WI38 (cell line): ENCODE measurements at regions not wholly inside any gene's neighbourhood (a gene's known extent, or its start where the extent isn't known, plus 50 kb on each side); places are given as distances from the start of the nearest gene placed in this dataset.

Experiments
- H3K4me3 ChIP-seq: 2 replicates; pipeline ENCODE4 v1.5.1; 2011; ENCODE audit warnings: low read depth, mild to moderate bottlenecking, control low read depth, low read length
- TF ChIP-seq, protein P1 (sequence below): IDR thresholded peaks from 2 replicates; pipeline ENCODE4 v1.5.1; 2012; ENCODE audit warnings: low read depth, mild to moderate bottlenecking, control low read depth, low read length

DNA sequence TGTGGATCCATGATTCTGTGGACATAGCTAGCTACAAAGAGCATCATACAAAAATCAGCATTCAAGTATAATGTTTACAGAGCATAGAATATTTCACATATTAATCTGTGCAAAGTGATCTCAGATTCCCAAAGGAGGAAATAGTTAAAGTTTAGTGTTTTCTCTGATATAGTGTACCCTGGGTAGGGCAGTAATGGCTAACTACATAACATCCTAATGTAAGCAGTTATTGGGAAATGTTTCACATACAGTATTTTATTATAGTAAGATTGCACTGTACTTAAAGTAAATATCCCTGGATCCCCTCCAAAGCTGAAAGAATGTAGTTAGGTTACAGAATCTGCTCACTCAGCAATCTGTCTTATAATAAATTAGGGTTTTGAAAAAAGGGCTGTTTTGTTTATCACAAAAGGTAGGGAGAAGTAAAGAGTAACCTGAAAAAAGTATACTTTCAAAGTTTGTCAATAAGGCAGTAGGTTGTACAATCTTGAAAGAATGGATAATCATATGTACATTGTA, 52.5 kb upstream of the SMARCA2 start:
- no peak overlapping the region for H3K4me3 ChIP-seq
- TF ChIP-seq, protein P1, sequence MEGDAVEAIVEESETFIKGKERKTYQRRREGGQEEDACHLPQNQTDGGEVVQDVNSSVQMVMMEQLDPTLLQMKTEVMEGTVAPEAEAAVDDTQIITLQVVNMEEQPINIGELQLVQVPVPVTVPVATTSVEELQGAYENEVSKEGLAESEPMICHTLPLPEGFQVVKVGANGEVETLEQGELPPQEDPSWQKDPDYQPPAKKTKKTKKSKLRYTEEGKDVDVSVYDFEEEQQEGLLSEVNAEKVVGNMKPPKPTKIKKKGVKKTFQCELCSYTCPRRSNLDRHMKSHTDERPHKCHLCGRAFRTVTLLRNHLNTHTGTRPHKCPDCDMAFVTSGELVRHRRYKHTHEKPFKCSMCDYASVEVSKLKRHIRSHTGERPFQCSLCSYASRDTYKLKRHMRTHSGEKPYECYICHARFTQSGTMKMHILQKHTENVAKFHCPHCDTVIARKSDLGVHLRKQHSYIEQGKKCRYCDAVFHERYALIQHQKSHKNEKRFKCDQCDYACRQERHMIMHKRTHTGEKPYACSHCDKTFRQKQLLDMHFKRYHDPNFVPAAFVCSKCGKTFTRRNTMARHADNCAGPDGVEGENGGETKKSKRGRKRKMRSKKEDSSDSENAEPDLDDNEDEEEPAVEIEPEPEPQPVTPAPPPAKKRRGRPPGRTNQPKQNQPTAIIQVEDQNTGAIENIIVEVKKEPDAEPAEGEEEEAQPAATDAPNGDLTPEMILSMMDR = no peak

DNA sequence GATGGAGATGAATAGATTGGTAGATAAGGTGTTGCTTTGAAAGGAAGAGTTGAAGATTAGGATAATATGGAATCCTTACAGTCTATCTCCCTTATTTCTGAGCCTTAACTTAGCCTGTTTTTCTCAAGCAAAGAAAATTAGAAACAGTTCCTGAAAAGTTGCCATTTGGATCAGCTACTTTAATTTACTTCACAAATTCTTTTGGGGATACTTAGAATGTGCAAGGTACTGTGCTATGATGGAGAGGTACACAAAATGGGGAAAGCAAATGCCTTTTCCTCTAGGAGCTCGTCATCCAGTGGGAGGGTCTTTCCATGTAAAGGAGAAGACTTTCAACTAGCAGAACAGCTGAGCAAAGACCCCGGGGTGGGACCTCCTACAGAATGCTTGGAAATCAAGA, 51.1 kb upstream of the SMARCA2 start:
- no peak overlapping the region for H3K4me3 ChIP-seq
- TF ChIP-seq, protein P1 = no peak
